AG04449 (cell line): ENCODE measurements at regions not wholly inside any gene's neighbourhood (a gene's known extent, or its start where the extent isn't known, plus 50 kb on each side); places are given as distances from the start of the nearest gene placed in this dataset.

ENCODE experiments used
- CTCF ChIA-PET: fragments of 350-600 bp; formaldehyde crosslinking; extraction: SDS; loops from one replicate; lab custom pipeline; 2021; ENCODE audit warnings: antibody characterized with exemption; lab: Yijun Ruan, JAX
- POLR2A ChIA-PET: fragments of 400-600, 350-600 bp; formaldehyde crosslinking; extraction: SDS; loops from one replicate; lab custom pipeline; 2020; ENCODE audit warnings: antibody characterized with exemption, inconsistent platforms; lab: Yijun Ruan, JAX
- DNase-seq: peaks from one replicate; pipeline ENCODE4 v3.0.0-alpha.2; 2010; ENCODE audit warnings: low read depth, low spot score
- H3K4me3 ChIP-seq: 2 replicates; pipeline ENCODE4 v1.5.1; 2011; ENCODE audit warnings: low read depth, mild to moderate bottlenecking, control low read depth, low read length
- CTCF ChIP-seq: IDR thresholded peaks from one replicate; pipeline ENCODE4 v1.5.1; 2011; ENCODE audit warnings: mild to moderate bottlenecking, moderate library complexity, low read length, control low read depth, inconsistent platforms; ENCODE audit not compliant: insufficient read depth; ENCODE audit errors: missing control alignments

- H3K4me3 ChIP-seq: no peak overlapping the region
- DNase-seq: no peak
- CTCF ChIA-PET: no interaction called here
- POLR2A ChIA-PET: no interaction called here
- no peak for TF ChIP-seq CTCF
These were observed 276.0 kb downstream of the ENC1 start for GRCh38 chr5:74364507-74364906.

GRCh38 chr5:74363603-74364205 is 276.8 kb downstream of the ENC1 start:
- no peak for TF ChIP-seq CTCF
- CTCF ChIA-PET: no interaction called here
- POLR2A ChIA-PET: no interaction called here
- DNase-seq: no peak
- no peak overlapping the region for H3K4me3 ChIP-seq

GRCh38 chr5:74361406-74362358 is 278.8 kb downstream of the ENC1 start:
- no peak for TF ChIP-seq CTCF
- POLR2A ChIA-PET: no interaction called here
- CTCF ChIA-PET: no interaction called here
- no peak overlapping the region for H3K4me3 ChIP-seq
- no peak for DNase-seq

- ChIA-PET POLR2A (no interaction called here), CTCF (no interaction called here)
- DNase-seq: no peak
These were observed 279.9 kb downstream of the ENC1 start for GRCh38 chr5:74360535-74361210.

GRCh38 chr5:74357827-74358226 is 282.7 kb downstream of the ENC1 start:
- no peak for DNase-seq
- TF ChIP-seq CTCF: no peak
- POLR2A ChIA-PET: no interaction called here
- H3K4me3 ChIP-seq: no peak overlapping the region
- CTCF ChIA-PET: no interaction called here

More at GRCh38 chr5:74360535-74361210, 279.9 kb downstream of the ENC1 start:
- no peak overlapping the region for H3K4me3 ChIP-seq
- no peak for TF ChIP-seq CTCF

GRCh38 chr5:74356009-74356695 is 284.4 kb downstream of the ENC1 start:
- ChIA-PET CTCF (no interaction called here), POLR2A (no interaction called here)
- TF ChIP-seq CTCF: no peak
- H3K4me3 ChIP-seq: no peak overlapping the region
- DNase-seq: no peak
